ENCODE measurements at regions not wholly inside any gene's neighbourhood (a gene's known extent, or its start where the extent isn't known, plus 50 kb on each side); places are given as distances from the start of the nearest gene placed in this dataset.

- POLR2A ChIA-PET: interaction anchor here (0.5 kb wide), 1 partner anchor 1875 kb away, joined by 4 read pairs; no protein-coding TSS in a partner anchor
- no peaks in the 10 kb centered on the region for H3K36me3 ChIP-seq (ENCODE audit: control insufficient read depth in 2 of 2, insufficient read depth in 1 of 2, low read length in 2 of 2)
- H3K9me3 ChIP-seq (ENCODE audit: control insufficient read depth, insufficient read depth, low read depth, low read length): no peaks in the 10 kb centered on the region; the same call in 1 of the 2 replicates
- H3K4me3 ChIP-seq (ENCODE audit: low read depth, low read length): no peak overlapping the region
- CTCF ChIA-PET: no interaction called here
- TF ChIP-seq ZNF26 (tag by site-specific recombination; IDR thresholded peaks at IDR 0.05): no peak
- H3K27ac ChIP-seq (ENCODE audit: extremely low read depth, low read depth, low read length): no peak overlapping the region
- H3K4me1 ChIP-seq (ENCODE audit: control insufficient read depth, insufficient read depth, low read length): no peaks in the 10 kb centered on the region
Observed at GRCh38 chr22:48835857-48836672, 991.6 kb downstream of the BRD1 start.

GRCh38 chr22:48835364-48835763, 992.3 kb downstream of the BRD1 start:
- Histone ChIP-seq H3K4me3 (ENCODE audit: low read depth, low read length) (no peak overlapping the region), H3K36me3 (ENCODE audit: control insufficient read depth in 2 of 2, insufficient read depth in 1 of 2, low read length in 2 of 2) (no peaks in the 10 kb centered on the region), H3K9me3 (ENCODE audit: control insufficient read depth, insufficient read depth, low read depth, low read length) (no peaks in the 10 kb centered on the region; the same call in 1 of the 2 replicates), H3K27ac (ENCODE audit: extremely low read depth, low read depth, low read length) (no peak overlapping the region), H3K4me1 (ENCODE audit: control insufficient read depth, insufficient read depth, low read length) (no peaks in the 10 kb centered on the region)
- CTCF ChIA-PET: no interaction called here
- TF ChIP-seq ZNF391 (tag by site-specific recombination; IDR thresholded peaks at IDR 0.05; ENCODE audit: borderline replicate concordance, low read depth) (no peak), MYNN (tag by site-specific recombination; IDR thresholded peaks at IDR 0.05; ENCODE audit: borderline replicate concordance) (no peak), MEIS1 (CRISPR knock-in tag; IDR thresholded peaks at IDR 0.05; ENCODE audit: borderline replicate concordance) (no peak), PRDM1 (tag by site-specific recombination; IDR thresholded peaks at IDR 0.05) (no peak), ZNF138 (tag by site-specific recombination; IDR thresholded peaks at IDR 0.05; ENCODE audit: borderline replicate concordance) (no peak), ZNF37A (tag by site-specific recombination; IDR thresholded peaks at IDR 0.05) (no peak)
- POLR2A ChIA-PET: no interaction called here

- no peaks in the 10 kb centered on the region for H3K4me1 ChIP-seq (ENCODE audit: control insufficient read depth, insufficient read depth, low read length)
Observed at GRCh38 chr22:48834404-48834803, 993.3 kb downstream of the BRD1 start.

GRCh38 chr22:48832592-48832991, 995.1 kb downstream of the BRD1 start:
- H3K27ac ChIP-seq (ENCODE audit: extremely low read depth, low read depth, low read length): no peak overlapping the region
- peak; percentile 92 for TF ChIP-seq SETDB1 (IDR thresholded peaks at IDR 0.05; ENCODE audit: insufficient read length, low read length)
- TF ChIP-seq TRIM28 (IDR thresholded peaks at IDR 0.05; ENCODE audit: borderline replicate concordance, low read length): 0 out of 2 replicates have a peak, but pooled peaks have one; percentile 31
- 0 out of 2 replicates have a peak, but pooled peaks have one; percentile 21 for TF ChIP-seq ZFHX2 (tag by site-specific recombination; conservative IDR thresholded peaks at IDR 0.05)
- TF ChIP-seq EGR2 (tag by site-specific recombination; IDR thresholded peaks at IDR 0.05; ENCODE audit: low read depth): peak; percentile 44; the same call in 1 of the 2 replicates
- no peak for TF ChIP-seq ZNF362 (tag by site-specific recombination; IDR thresholded peaks at IDR 0.05)
- no peak for TF ChIP-seq ZNF398 (tag by site-specific recombination; IDR thresholded peaks at IDR 0.05)
- ChIA-PET CTCF (no interaction called here), POLR2A (no interaction called here)
- H3K9me3 ChIP-seq (ENCODE audit: control insufficient read depth, insufficient read depth, low read depth, low read length): no peaks in the 10 kb centered on the region; the same call in 1 of the 2 replicates
- H3K4me3 ChIP-seq (ENCODE audit: low read depth, low read length): no peak overlapping the region
- H3K4me1 ChIP-seq (ENCODE audit: control insufficient read depth, insufficient read depth, low read length): no peaks in the 10 kb centered on the region
- no peaks in the 10 kb centered on the region for H3K36me3 ChIP-seq (ENCODE audit: control insufficient read depth in 2 of 2, insufficient read depth in 1 of 2, low read length in 2 of 2)

More at GRCh38 chr22:48834404-48834803, 993.3 kb downstream of the BRD1 start:
- H3K36me3 ChIP-seq (ENCODE audit: control insufficient read depth in 2 of 2, insufficient read depth in 1 of 2, low read length in 2 of 2): no peaks in the 10 kb centered on the region
- no peaks in the 10 kb centered on the region; the same call in 1 of the 2 replicates for H3K9me3 ChIP-seq (ENCODE audit: control insufficient read depth, insufficient read depth, low read depth, low read length)
- no peak for TF ChIP-seq ZNF354C (tag by site-specific recombination; IDR thresholded peaks at IDR 0.05; ENCODE audit: borderline replicate concordance, low read depth)
- TF ChIP-seq PRDM1 (tag by site-specific recombination; IDR thresholded peaks at IDR 0.05): no peak
- no peak for TF ChIP-seq ZNF433 (tag by site-specific recombination; IDR thresholded peaks at IDR 0.05; ENCODE audit: low read depth)
- ChIA-PET POLR2A (no interaction called here), CTCF (no interaction called here)
- no peak overlapping the region for H3K4me3 ChIP-seq (ENCODE audit: low read depth, low read length)
- no peak overlapping the region for H3K27ac ChIP-seq (ENCODE audit: extremely low read depth, low read depth, low read length)
